Right lobe of liver (tissue), 4 donors: ENCODE measurements at regions not wholly inside any gene's neighbourhood (a gene's known extent, or its start where the extent isn't known, plus 50 kb on each side); places are given as distances from the start of the nearest gene placed in this dataset.

Experiments
- CTCF ChIP-seq, 4 donors: fragments of 200-600 bp in 3 of 4; fragments of 450-650 bp in 1 of 4; IDR thresholded peaks; one replicate each; pipeline versions ENCODE4 v1.5.1 to v1.8.0; 2016 to 2022; ENCODE audit warnings: antibody characterized with exemption in 4 of 4, mild to moderate bottlenecking in 2 of 4
- POLR2A ChIP-seq: fragments of 450-650 bp; IDR thresholded peaks from one replicate; pipeline ENCODE4 v1.6.1; 2017; ENCODE audit warnings: antibody characterized with exemption, mild to moderate bottlenecking
- donor health status: DM: no; HTN: no; CAD: no.
- donor health status: DM: no; HTN: no; CAD: no.
- donor health status: DM: no; HTN: yes; CAD: no.

GRCh38 chr6:113328886-113329381 is 528.2 kb upstream of the MARCKS start:
- TF ChIP-seq CTCF (IDR thresholded peaks at IDR 0.05) (no peak), POLR2A (no peak)
